HG02870 (cell line): ENCODE measurements at regions not wholly inside any gene's neighbourhood (a gene's known extent, or its start where the extent isn't known, plus 50 kb on each side); places are given as distances from the start of the nearest gene placed in this dataset.

Experiments used
- ATAC-seq: cut with Tn5 transposase; IDR thresholded peaks from one replicate; pipeline ENCODE4 v1.9.1; 2021; ENCODE audit warnings: mild to moderate bottlenecking, moderate library complexity; ENCODE audit not compliant: unreplicated experiment

DNA sequence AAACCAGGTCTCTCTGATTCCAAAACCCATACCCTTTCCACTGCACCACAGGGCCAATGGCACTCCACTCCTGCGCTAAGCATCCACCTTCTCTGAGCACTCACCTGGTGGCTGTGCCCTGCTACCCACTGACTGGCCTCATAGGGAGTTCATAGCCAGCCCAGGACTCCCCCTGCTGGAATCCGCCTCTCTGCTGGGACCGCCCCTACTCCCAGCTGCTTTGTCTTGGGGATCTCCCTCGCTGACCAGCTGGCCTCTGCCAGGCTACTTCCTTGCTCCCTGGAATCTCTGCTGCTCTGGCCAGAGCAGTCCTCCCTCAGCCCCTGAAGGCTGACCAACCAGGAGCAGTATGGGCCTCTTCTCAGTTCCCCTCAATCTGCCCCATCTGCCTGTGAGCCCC lies 129.7 kb downstream of the FAXC start:
- ATAC-seq = peak; percentile 90

DNA sequence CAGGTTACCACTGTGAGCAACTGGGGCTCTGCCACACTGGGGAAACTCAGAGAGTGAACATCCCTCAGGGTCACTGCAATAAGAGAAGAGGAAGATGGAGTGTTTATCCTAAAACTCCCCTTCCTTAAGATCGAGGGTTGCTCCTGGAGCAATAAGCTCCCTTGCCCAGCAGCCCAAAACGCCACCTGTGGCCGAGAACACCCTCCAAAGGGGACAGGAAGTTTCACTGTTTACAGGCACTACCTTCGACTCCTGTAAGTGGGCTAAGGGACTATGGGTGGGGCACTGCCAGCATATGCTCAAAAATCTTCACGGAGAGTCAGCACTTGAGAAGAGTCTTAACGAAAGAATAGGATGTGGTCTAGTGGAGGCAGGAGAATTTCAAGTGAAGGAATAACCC lies 132.5 kb downstream of the FAXC start:
- ATAC-seq = no peak

DNA sequence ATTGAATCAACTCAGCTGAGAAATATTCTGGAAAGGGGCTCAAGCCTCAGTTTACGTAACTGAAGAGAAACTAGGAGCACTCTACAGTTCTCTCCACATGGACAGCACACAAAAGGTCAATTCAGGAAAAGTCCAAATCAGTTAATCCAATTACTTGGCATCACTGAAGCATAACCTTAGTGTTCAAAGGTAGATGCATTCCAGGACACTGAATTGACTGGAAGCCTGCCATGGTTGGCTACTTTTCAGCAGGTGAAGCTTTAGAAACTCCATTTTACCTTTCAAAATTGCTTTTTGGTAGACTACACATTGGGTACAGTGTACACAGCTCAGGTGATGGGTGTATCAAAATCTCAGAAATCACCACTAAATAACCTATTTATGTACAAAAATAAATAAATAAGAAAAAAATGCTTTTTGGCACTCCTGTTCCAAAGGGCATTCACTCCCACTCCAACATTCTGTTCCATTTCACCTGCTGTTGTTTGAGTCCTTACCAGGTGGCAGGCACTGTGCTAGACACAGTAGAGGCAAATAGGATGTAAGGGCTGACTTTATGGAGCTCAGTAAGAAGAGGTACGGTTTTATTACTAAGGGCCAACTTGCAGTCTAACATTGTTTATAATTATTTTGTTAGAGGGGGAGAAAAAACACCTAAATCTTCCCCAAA lies 153.4 kb downstream of the FAXC start:
- ATAC-seq = no peak

DNA sequence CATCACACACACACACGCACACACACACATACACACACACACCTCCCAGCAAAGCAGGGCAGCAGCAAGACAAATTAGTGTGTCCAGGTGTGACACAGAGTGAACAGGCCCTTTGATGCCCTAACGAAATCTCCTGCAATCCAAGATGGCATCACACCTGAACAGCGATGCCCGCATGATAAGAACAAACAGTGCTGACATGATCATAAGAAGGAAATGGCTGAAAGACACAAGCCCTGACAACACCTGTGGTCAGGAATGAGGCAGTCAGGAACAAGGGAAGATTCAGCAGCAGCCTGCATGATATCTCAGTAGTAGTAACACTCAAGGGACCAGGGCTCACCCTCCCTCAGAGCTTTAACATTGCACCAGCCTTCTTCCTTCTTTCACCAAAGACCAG lies 156.9 kb downstream of the FAXC start:
- ATAC-seq = no peak

DNA sequence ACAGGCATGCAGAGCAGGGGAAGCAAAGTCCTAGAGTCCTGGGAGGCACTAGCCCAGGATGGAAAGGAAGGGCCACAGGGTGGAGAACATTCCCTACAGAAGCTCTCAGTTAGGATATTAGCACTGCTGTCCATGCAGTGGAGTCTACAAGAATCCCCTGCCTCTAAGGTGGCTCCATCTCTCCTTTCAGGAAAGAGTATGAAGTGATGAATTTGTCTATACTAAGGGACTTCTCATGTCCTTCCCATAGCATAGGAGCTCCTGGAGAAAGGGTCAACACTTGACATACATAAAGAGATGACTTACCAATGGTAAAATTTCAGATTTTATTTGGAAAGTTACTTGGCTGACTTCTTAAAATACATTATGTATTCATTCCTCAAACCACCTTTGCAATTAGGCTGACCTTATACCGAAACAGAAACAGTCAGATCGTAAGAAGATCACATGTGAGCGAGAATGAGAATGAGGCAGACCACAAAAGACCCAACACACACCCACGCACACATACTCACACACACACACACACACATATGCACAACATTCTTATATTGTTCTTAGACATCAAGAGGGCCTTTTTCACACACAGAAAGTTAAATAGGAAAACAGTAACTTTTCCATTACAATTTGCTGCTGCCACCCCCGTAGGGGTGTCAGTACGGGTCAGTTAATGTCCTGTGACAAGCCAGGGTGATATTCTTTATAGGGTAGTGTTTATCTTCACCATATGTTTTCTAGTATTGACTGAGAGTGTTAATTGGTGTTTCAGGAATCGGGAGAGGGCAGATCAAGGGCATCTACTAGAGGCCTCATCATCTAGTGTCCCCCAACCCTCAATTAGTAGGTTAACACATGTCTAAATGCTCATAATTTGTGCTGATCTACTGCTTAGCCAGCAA lies 159.4 kb downstream of the FAXC start:
- ATAC-seq = peak; percentile 98

DNA sequence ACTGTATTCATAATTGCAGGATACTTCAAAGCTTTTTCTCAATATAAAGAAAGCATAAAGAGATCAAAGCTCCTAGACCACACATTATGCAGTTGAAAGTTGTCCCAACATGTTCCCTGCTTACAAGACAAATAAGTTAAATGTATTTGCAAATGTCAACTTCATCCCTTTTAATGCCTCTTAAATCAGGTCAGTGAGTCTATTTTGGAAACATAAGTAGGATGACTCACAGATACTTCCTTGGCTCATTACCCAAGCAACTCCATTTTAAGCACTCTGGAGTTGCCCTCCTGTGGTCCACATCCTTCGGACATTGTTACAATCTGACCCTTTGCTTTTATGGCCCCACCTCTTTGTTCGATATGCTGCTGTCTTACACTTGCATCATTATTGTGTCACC lies 162.0 kb downstream of the FAXC start:
- no peak for ATAC-seq

DNA sequence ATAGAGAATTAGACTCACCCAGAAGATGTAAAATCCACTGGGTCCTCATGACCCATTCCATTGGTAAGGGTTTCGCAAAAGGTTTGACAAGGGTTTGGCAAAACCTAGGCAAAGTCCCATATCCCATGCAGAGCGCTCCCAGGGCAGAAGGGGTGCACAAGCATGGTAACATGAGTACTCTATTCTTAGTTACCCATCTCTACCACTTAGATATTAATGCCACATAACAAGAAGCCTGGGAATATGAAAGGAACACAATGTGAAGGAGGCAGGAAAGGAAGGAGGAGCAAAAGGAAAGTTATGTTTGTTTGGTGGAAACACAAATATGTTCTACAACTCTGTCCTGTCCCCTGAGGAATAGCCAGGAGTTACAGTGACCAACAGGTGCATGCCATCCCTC lies 163.1 kb downstream of the FAXC start:
- no peak for ATAC-seq

DNA sequence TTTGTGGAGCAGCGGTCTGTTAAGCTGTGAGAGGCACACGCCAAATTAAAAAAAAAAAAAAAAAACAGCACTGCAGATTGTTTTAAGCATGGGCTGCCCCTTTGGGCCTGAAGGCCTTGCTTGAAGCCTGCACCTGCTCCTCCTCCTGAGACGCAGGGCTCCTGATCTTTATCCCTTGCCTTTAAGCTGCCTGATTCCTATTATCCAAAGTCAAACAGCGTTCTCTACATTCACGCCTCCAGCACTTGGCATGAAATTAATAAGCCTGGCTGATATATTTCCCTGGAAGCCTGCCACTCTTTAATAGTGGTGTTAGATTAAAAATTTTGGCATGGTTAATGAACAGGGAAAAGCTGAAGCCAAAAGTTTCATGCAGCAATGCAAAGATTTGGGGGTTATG lies 163.9 kb downstream of the FAXC start:
- ATAC-seq = no peak

DNA sequence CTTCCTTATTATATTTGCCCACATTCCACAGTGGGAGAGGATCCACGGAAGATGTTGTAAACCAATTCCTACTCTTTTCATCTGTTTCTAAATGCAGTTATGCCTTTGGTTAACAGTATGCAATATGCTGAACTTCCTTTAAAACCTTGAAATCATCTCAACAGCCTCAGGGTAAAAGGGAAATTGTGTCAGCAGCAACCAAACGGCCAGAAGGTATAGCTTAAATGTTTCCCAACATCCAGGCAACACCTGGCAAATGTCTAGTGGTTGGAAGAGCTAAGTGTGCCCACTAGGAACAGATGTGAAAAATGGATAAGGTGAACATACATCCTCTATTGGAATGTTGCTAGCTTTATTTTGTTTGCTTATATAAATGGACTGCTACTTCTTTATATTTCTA lies 164.8 kb downstream of the FAXC start:
- no peak for ATAC-seq

DNA sequence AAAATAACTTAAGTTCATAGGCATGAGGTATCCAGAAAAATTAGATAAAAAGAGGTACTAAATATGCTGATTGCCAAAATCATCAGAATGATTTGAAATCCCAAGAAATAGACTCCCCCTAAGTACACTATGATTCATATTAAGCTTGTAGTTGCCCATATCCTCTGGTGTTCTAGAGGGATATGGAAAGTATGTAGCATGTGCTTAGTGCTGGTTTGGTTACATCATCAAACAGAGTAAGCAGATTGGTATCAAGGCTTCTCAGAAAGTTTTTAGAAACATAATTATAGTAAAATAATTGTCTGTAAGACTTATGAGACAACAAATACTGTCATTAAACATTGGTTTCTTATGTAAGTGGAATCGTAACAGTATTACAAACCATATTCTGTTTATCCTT lies 166.4 kb downstream of the FAXC start:
- no peak for ATAC-seq

DNA sequence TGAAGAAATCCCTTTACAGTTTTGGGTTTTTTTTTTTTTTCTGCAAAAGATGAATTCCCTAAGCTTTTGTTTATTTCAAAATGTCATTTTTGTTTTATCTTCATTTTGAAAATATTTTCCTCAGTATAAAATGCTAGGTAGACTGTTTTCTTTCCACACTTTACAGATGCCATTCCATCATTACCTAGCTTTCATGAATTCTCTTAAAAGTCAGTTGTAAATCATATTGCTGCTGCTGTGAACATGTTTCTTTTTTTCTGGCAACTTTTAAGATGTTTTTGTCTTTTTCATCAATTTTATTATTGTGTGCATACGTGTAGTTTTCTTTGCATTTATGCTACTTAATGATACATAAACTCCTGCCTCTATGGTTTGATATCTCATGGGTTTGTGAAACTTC lies 168.3 kb downstream of the FAXC start:
- ATAC-seq = no peak

DNA sequence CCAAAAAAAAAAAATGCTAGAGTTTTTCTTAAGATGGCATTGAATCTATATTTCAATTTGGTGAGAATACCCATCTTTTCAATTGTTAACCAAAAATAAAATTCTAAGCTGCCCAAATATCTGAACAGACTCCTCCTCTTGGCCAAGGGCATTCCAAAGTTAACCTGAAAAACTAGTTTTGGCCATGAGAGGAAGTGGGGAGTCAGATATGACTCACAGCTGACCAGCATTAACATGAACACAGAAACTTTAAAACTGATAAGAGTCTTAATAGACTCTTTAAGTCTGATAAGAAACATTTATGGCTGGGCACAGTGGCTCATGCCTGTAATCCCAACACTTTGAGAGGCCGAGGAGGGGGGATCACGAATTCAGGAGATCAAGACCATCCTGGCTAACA lies 171.3 kb downstream of the FAXC start:
- peak; percentile 83 for ATAC-seq

DNA sequence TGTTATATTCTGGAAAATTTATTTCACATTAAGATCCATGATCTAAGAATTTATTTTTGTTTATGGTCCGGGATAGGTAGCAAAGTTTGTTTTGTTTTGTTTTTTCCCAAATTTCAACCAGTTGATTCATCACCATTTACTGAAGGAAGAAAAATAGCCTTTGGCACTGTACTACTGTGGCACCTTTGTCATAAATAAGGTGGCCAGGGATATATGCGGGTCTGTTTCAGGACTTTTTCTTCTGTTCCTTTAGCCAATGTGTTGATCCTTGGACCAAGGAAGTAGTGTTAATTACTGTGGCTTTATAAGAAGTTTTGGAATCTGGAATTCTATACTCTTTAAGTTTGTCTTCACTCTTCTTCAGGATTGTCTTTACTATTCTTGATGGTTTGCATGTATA lies 171.7 kb downstream of the FAXC start:
- ATAC-seq = no peak

DNA sequence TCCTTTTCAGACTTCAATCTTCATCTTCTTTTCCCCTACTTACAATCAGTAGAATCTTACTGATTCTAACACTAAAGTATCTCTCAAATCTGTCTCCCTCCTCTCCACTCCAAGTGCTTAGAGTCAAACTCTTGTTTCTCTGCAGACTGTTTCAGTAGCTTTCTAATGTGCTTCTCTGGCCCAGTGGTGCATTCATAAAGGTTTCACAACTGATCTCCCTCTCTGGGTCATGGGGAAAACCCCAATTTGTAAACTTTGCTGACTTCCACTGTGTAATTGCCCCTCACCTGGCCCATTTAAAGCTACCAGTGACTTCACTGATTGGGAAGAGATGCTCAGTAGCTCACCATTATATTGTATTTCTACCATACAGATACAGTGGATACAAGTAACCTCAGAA lies 183.6 kb downstream of the FAXC start:
- peak; percentile 98 for ATAC-seq

DNA sequence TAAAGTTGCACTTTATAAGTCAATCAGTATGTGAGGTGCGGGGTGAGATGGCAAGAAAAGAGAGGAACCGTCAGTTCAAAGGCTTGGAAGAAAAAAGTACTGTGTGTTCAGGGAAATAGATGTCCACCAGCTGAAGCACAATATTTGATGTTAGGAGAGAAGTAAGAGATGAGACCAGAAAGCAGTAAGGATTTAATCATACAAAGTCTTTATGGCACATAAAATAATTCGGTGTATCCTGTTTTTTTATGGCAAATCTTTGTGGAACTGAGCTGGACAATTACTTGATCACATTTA lies 197.2 kb downstream of the FAXC start:
- no peak for ATAC-seq

DNA sequence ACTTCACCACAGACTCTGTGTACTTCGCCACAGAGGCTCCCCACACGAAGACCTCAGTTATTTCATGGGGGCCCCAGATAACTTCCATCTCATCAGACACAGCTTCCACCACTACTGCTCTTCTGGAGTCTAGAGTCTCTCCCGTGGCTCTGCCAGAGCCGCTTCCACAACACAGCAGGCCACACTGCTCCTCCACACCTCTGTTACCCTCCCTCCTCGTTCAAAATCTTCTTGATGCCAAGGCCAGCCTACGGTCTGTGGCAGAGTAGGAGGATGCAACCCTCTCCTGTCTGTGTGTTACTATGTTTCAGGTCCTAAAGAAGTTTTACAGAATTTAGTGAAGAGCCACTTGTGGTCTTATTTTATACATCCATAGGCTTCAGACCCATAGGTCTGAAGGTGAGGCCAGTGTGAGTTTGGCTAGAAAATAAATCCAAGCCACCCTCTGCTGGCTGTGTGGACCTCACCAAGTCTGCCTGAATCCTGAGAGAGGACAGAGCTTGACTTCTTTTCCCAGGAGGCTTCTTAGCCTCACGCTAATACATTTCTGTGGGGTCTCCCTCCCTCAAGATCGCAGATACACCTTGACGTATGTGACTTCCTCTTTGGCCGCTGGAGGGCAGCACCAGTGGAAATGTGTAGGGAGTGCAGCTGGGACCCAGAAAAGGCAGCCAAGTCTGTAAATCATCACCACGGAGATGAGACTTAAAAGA lies 197.7 kb downstream of the FAXC start:
- peak; percentile 94 for ATAC-seq

DNA sequence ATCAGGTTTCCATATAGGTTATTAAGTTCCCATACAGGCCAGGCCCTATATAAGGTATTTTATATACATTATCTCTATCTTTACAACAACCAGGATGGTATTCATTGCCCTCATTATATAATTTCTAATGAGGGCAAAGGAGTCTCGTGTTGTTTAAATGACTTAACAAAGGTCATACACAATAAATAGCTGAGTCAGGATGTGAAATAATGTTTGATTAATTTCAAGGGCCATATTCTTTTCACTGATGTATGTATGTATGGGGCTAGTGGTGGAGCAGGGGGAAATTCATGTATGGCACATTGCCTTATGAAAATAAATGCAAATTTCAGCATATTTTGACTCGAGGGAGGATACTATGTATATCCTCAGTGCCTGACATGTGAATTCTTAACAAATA lies 200.7 kb downstream of the FAXC start:
- ATAC-seq = no peak

DNA sequence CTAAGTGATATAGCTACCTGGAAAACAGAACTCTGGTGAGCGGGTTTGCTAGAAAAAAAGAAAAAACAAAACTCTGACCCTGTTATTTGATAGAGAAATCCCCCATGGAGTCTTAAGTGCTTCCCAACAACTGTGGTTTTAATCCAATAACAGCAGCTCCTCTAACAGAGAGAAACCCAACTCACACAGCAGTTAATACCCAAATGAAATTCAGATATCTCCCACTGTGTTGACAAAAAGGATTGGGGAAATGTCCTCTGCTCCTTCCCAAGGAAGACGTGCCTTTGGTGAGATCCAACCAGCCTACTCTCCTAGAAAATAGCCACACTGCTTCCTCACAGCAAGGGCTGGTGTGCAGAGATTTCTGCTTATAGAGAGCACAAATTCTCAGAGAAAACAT lies 200.4 kb upstream of the FBXL4 start:
- no peak for ATAC-seq

DNA sequence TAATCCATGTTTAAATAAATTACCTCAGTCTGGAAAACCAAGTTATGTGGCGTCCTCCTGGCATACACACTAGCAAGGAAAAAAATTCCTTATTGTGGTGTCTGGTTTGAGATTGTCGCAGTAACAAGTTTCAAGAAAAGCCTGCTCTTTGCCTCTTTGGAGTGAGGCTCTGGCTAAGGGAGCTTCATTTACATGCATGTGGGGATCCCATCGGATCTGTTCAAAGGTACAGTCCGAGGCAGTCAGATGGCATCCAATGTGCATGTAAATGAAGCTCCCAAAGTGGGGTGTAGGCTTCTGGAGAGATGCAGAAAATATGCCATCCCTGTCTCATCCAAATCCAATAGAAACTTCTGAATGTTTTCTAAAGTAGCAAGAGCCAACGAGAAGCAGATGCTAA lies 199.5 kb upstream of the FBXL4 start:
- ATAC-seq = no peak

DNA sequence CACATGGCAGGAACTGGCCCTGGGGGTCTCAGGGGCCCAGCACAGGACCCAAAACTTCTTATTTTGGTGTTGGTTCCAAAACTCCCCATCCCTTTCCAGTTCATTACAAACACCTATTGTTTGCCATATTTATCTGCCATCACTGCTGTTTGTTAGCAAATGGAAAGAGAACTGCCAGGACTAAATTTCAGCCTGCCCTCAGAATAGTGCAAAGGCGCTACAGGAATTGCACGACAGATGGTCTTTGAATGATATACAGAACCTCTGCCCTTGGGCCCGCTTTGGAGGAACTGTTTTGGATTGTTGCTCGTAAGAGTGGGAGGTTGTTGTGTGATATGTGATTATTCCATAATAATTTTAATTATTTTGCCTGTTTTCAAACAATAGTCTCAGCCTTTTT lies 199.0 kb upstream of the FBXL4 start:
- no peak for ATAC-seq

DNA sequence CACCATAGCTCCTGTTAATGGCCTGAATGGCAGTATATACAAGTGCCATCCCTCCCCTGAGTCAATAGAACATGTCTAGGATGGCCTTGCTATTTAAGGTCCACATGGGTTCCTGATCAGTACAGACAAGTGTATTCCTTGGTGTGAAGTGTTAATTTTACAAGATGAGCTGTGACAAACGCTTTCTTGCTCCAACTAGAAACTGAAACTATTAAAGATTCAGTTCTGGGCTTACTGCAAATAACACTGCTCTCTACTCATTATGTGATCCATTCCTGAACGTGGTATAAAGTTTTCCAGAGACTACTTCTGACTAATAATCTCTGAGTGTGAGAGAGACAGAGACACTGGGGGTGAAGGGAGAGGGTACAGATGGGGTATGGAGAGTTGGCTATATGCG lies 198.0 kb upstream of the FBXL4 start:
- ATAC-seq = no peak
